H1 (cell line): ENCODE measurements at regions not wholly inside any gene's neighbourhood (a gene's known extent, or its start where the extent isn't known, plus 50 kb on each side); places are given as distances from the start of the nearest gene placed in this dataset.

Experiments used
- CHD7 ChIP-seq: fragments of 300-600 bp; sonication (generic); IDR thresholded peaks from 2 replicates; pipeline ENCODE4 v1.7.1; 2012; ENCODE audit warnings: low read length, moderate library complexity, mild to moderate bottlenecking, inconsistent platforms; ENCODE audit not compliant: insufficient replicate concordance
- EGR1 ChIP-seq: IDR thresholded peaks from 2 replicates; pipeline ENCODE4 v1.6.1; 2011; ENCODE audit warnings: low read depth, low read length, borderline replicate concordance
- YY1 ChIP-seq: IDR thresholded peaks from 2 replicates; pipeline ENCODE4 v1.6.1; 2011; ENCODE audit warnings: low read depth, mild to moderate bottlenecking, low read length

GRCh38 chrX:117808426-117808825 is 308.2 kb downstream of the KLHL13 start (continued):
- TF ChIP-seq CHD7 = no peak
- no peak for TF ChIP-seq YY1
- TF ChIP-seq EGR1 = no peak
